ENCODE measurements at regions not wholly inside any gene's neighbourhood (a gene's known extent, or its start where the extent isn't known, plus 50 kb on each side); places are given as distances from the start of the nearest gene placed in this dataset.

GRCh38 chr1:94603663-94604062 is 62.1 kb upstream of the F3 start:
- ATAC-seq (no peak), DNase-seq (ENCODE audit: low read depth, low spot score) (no peak)
- POLR2A ChIA-PET, result no interaction called here
- TF ChIP-seq, protein P1, sequence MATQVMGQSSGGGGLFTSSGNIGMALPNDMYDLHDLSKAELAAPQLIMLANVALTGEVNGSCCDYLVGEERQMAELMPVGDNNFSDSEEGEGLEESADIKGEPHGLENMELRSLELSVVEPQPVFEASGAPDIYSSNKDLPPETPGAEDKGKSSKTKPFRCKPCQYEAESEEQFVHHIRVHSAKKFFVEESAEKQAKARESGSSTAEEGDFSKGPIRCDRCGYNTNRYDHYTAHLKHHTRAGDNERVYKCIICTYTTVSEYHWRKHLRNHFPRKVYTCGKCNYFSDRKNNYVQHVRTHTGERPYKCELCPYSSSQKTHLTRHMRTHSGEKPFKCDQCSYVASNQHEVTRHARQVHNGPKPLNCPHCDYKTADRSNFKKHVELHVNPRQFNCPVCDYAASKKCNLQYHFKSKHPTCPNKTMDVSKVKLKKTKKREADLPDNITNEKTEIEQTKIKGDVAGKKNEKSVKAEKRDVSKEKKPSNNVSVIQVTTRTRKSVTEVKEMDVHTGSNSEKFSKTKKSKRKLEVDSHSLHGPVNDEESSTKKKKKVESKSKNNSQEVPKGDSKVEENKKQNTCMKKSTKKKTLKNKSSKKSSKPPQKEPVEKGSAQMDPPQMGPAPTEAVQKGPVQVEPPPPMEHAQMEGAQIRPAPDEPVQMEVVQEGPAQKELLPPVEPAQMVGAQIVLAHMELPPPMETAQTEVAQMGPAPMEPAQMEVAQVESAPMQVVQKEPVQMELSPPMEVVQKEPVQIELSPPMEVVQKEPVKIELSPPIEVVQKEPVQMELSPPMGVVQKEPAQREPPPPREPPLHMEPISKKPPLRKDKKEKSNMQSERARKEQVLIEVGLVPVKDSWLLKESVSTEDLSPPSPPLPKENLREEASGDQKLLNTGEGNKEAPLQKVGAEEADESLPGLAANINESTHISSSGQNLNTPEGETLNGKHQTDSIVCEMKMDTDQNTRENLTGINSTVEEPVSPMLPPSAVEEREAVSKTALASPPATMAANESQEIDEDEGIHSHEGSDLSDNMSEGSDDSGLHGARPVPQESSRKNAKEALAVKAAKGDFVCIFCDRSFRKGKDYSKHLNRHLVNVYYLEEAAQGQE (IDR thresholded peaks at IDR 0.05; ENCODE audit: insufficient read depth in 1 of 2, low read depth in 2 of 2, low read length in 1 of 2), result no peak
- no peak for TF ChIP-seq SIN3A (IDR thresholded peaks at IDR 0.05; ENCODE audit: borderline replicate concordance, insufficient read depth, low read depth, low read length)
- TF ChIP-seq, protein P2, sequence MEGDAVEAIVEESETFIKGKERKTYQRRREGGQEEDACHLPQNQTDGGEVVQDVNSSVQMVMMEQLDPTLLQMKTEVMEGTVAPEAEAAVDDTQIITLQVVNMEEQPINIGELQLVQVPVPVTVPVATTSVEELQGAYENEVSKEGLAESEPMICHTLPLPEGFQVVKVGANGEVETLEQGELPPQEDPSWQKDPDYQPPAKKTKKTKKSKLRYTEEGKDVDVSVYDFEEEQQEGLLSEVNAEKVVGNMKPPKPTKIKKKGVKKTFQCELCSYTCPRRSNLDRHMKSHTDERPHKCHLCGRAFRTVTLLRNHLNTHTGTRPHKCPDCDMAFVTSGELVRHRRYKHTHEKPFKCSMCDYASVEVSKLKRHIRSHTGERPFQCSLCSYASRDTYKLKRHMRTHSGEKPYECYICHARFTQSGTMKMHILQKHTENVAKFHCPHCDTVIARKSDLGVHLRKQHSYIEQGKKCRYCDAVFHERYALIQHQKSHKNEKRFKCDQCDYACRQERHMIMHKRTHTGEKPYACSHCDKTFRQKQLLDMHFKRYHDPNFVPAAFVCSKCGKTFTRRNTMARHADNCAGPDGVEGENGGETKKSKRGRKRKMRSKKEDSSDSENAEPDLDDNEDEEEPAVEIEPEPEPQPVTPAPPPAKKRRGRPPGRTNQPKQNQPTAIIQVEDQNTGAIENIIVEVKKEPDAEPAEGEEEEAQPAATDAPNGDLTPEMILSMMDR (IDR thresholded peaks at IDR 0.05), result no peak
- no peak for TF ChIP-seq TCF7L2 (IDR thresholded peaks at IDR 0.05; ENCODE audit: low read depth, low read length)
- no peak for TF ChIP-seq POLR2AphosphoS5 (IDR thresholded peaks at IDR 0.05; ENCODE audit: low read depth, low read length)
- H3K9me3 ChIP-seq (ENCODE audit: control insufficient read depth, insufficient read depth, low read depth, low read length), result no peaks in the 10 kb centered on the region
- intact Hi-C loops (cut with micrococcal nuclease; ENCODE audit: unreplicated experiment) (no loop called here), in situ Hi-C loops (cut with HindIII; ENCODE audit: low pct_unique_long_range_greater_than_20kb, low sequenced_read_pairs) (no loop called here)
- H3K4me1 ChIP-seq (ENCODE audit: control insufficient read depth, insufficient read depth, low read length), result no peaks in the 10 kb centered on the region; the same call in 1 of the 2 replicates
- no TSS peak for BruUV-seq (replicated peaks)
- H3K4me3 ChIP-seq (ENCODE audit: low read depth in 2 of 2, low read length in 2 of 2), result no peak overlapping the region
- CTCF ChIA-PET, result no interaction called here
- no peaks in the 10 kb centered on the region for H3K27me3 ChIP-seq (ENCODE audit: control insufficient read depth, insufficient read depth, low read length)
- no peaks in the 10 kb centered on the region for H3K36me3 ChIP-seq (ENCODE audit: control insufficient read depth, insufficient read depth, low read length)
- no peak overlapping the region for H3K27ac ChIP-seq (ENCODE audit: low read length)

- no TSS peak for BruUV-seq (replicated peaks)
- in situ Hi-C loops (cut with HindIII; ENCODE audit: low pct_unique_long_range_greater_than_20kb, low sequenced_read_pairs), result no loop called here
- no peak overlapping the region for H3K4me3 ChIP-seq (ENCODE audit: low read depth in 2 of 2, low read length in 2 of 2)
- no peaks in the 10 kb centered on the region for H3K9me3 ChIP-seq (ENCODE audit: control insufficient read depth, insufficient read depth, low read depth, low read length)
- TF ChIP-seq POLR2AphosphoS5 (IDR thresholded peaks at IDR 0.05; ENCODE audit: low read depth, low read length), result no peak
- TF ChIP-seq, protein P1 (IDR thresholded peaks at IDR 0.05; ENCODE audit: insufficient read depth in 1 of 2, low read depth in 2 of 2, low read length in 1 of 2), result no peak
- DNase-seq (ENCODE audit: low read depth, low spot score) (no peak), ATAC-seq (no peak)
- H3K36me3 ChIP-seq (ENCODE audit: control insufficient read depth, insufficient read depth, low read length), result no peaks in the 10 kb centered on the region
- ChIA-PET POLR2A (no interaction called here), CTCF (interaction anchor here (0.6 kb wide), 1 partner anchor 204 kb away, joined by 3 read pairs; no protein-coding TSS in a partner anchor)
- no peaks in the 10 kb centered on the region; the same call in 1 of the 2 replicates for H3K4me1 ChIP-seq (ENCODE audit: control insufficient read depth, insufficient read depth, low read length)
- H3K27me3 ChIP-seq (ENCODE audit: control insufficient read depth, insufficient read depth, low read length), result no peaks in the 10 kb centered on the region
- intact Hi-C loops (cut with micrococcal nuclease; ENCODE audit: unreplicated experiment), result no loop called here
- no peak overlapping the region for H3K27ac ChIP-seq (ENCODE audit: low read length)
Observed at GRCh38 chr1:94602802-94603625, 61.5 kb upstream of the F3 start.
